Neural progenitor cell (in vitro differentiated cells): ENCODE measurements at regions not wholly inside any gene's neighbourhood (a gene's known extent, or its start where the extent isn't known, plus 50 kb on each side); places are given as distances from the start of the nearest gene placed in this dataset.

Experiments used
- EZH2 ChIP-seq: fragments of 200-600 bp; sonication (generic); IDR thresholded peaks from 2 replicates; pipeline ENCODE4 v1.6.1; 2017; ENCODE audit warnings: antibody characterized with exemption, mild to moderate bottlenecking, moderate library complexity
- TF ChIP-seq, protein P1 (sequence below): fragments of 200-600 bp; sonication (generic); IDR thresholded peaks from 2 replicates; pipeline ENCODE4 v1.5.1; 2017; ENCODE audit warnings: antibody characterized with exemption, mild to moderate bottlenecking

DNA sequence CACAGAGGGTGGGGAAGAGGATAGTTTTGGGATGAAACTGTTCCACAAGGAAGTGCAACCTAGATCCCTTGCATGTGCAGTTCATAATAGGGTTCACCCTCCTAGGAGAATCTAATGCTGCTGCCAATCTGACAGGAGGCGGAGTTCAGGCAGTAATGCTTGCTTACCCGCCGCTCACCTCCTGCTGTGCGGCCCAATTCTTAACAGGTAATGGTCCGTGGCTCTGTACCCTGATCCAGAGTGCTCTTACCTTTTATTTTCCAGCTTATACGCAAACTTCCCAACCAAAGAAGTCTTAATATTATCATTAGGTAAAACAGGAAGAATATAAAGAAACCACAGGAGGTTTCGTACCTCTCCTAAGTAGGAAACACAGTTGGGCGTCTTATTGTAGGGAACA lies 82.7 kb upstream of the CD302 start:
- no peak for TF ChIP-seq EZH2
- TF ChIP-seq, protein P1, sequence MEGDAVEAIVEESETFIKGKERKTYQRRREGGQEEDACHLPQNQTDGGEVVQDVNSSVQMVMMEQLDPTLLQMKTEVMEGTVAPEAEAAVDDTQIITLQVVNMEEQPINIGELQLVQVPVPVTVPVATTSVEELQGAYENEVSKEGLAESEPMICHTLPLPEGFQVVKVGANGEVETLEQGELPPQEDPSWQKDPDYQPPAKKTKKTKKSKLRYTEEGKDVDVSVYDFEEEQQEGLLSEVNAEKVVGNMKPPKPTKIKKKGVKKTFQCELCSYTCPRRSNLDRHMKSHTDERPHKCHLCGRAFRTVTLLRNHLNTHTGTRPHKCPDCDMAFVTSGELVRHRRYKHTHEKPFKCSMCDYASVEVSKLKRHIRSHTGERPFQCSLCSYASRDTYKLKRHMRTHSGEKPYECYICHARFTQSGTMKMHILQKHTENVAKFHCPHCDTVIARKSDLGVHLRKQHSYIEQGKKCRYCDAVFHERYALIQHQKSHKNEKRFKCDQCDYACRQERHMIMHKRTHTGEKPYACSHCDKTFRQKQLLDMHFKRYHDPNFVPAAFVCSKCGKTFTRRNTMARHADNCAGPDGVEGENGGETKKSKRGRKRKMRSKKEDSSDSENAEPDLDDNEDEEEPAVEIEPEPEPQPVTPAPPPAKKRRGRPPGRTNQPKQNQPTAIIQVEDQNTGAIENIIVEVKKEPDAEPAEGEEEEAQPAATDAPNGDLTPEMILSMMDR, result no peak
